Parathyroid adenoma (tissue), 2 donors: ENCODE measurements at regions not wholly inside any gene's neighbourhood (a gene's known extent, or its start where the extent isn't known, plus 50 kb on each side); places are given as distances from the start of the nearest gene placed in this dataset.
"Not testable (repeated sequence)": the region's sequence is repeated elsewhere in the genome, so short reads cannot be mapped to it uniquely, and the experiment has no call there.

Experiments used
- H2AFZ ChIP-seq: fragments of 300-600 bp; sonication (generic); one replicate; pipeline ENCODE4 v1.7.0; 2017; ENCODE audit warnings: antibody characterized with exemption, mild to moderate bottlenecking
- H3K27ac ChIP-seq: fragments of 300-600 bp; sonication (generic); one replicate; pipeline ENCODE4 v1.7.0; 2017
- H3K27me3 ChIP-seq: fragments of 300-600 bp; sonication (generic); one replicate; pipeline ENCODE4 v1.7.0; 2017; ENCODE audit warnings: low read length; ENCODE audit not compliant: control insufficient read depth, insufficient read depth
- H3K36me3 ChIP-seq: fragments of 300-600 bp; sonication (generic); one replicate; pipeline ENCODE4 v1.7.0; 2017; ENCODE audit warnings: low read length; ENCODE audit not compliant: control insufficient read depth, insufficient read depth
- H3K4me1 ChIP-seq: fragments of 300-600 bp; sonication (generic); one replicate; pipeline ENCODE4 v1.7.0; 2017; ENCODE audit warnings: control low read depth
- H3K4me2 ChIP-seq: fragments of 300-600 bp; sonication (generic); one replicate; pipeline ENCODE4 v1.7.0; 2017; ENCODE audit warnings: low read length
- H3K4me3 ChIP-seq: fragments of 300-600 bp; sonication (generic); one replicate; pipeline ENCODE4 v1.7.0; 2017; ENCODE audit warnings: low read depth, low read length
- H3K79me2 ChIP-seq: fragments of 300-600 bp; sonication (generic); one replicate; pipeline ENCODE4 v1.7.0; 2017; ENCODE audit warnings: control low read depth
- H3K9ac ChIP-seq: fragments of 300-600 bp; sonication (generic); one replicate; pipeline ENCODE4 v1.7.0; 2017; ENCODE audit warnings: mild to moderate bottlenecking
- H3K9me3 ChIP-seq: fragments of 300-600 bp; sonication (generic); one replicate; pipeline ENCODE4 v1.7.0; 2017; ENCODE audit warnings: low read length; ENCODE audit not compliant: control insufficient read depth
- TF ChIP-seq, protein P1 (sequence below): fragments of 300-600 bp; sonication (generic); IDR thresholded peaks from one replicate; pipeline ENCODE4 v1.7.0; 2017; ENCODE audit warnings: antibody characterized with exemption, mild to moderate bottlenecking
- donor health status: primary hyperparathyroidism.

DNA sequence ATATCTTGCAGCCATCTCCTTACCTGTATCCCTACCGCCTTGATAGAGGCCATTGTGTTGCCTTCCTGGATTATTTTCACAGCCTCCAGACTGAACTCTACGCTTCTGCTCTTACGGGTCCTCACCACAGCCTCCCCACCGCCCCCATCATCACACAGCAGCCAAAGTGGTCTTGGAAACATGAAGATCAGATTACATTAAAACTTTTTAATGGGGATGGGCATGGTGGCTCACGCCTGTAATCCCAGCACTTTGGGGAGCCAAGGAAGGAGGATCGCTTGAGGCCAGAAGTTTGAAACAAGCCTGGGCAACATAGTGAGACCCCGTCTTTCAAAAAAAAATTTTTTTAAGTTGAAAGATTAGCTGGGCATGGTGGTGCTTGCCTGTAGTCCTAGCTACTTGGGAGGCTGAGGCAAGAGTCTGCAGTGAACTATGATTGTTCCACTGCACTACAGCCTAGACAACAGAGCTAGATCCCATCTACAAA lies 150.5 kb downstream of the NPIPB5 start:
- no peaks in the 10 kb centered on the region for H3K9me3 ChIP-seq
- no peak overlapping the region for H2AFZ ChIP-seq
- H3K4me2 ChIP-seq = no peak overlapping the region
- H3K4me1 ChIP-seq = no peaks in the 10 kb centered on the region
- no peak overlapping the region for H3K27ac ChIP-seq
- no peak overlapping the region for H3K4me3 ChIP-seq
- TF ChIP-seq, protein P1, sequence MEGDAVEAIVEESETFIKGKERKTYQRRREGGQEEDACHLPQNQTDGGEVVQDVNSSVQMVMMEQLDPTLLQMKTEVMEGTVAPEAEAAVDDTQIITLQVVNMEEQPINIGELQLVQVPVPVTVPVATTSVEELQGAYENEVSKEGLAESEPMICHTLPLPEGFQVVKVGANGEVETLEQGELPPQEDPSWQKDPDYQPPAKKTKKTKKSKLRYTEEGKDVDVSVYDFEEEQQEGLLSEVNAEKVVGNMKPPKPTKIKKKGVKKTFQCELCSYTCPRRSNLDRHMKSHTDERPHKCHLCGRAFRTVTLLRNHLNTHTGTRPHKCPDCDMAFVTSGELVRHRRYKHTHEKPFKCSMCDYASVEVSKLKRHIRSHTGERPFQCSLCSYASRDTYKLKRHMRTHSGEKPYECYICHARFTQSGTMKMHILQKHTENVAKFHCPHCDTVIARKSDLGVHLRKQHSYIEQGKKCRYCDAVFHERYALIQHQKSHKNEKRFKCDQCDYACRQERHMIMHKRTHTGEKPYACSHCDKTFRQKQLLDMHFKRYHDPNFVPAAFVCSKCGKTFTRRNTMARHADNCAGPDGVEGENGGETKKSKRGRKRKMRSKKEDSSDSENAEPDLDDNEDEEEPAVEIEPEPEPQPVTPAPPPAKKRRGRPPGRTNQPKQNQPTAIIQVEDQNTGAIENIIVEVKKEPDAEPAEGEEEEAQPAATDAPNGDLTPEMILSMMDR = no peak
- H3K36me3 ChIP-seq = no peaks in the 10 kb centered on the region
- H3K27me3 ChIP-seq = no peaks in the 10 kb centered on the region
- no peak overlapping the region for H3K9ac ChIP-seq
- no peaks in the 10 kb centered on the region for H3K79me2 ChIP-seq

DNA sequence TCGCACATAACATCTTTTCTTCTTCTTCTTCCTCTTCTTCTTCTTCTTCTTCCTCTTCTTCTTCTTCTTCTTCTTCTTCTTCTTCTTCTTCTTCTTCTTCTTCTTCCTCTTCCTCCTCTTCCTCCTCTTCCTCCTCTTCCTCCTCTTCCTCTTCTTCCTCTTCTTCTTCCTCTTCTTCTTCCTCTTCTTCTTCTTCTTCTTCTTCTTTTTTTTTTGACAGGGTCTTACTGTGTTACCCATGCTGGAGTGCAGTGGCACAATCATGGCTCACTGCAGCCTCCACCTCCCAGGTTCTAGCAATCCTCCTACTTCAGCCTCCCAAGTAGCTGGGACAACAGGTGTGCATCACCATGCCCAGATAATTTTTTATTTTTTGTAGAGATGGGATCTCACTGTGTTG lies 151.0 kb upstream of the HS3ST2 start:
- H3K9me3 ChIP-seq, H3K79me2 ChIP-seq, H2AFZ ChIP-seq, H3K36me3 ChIP-seq, H3K27me3 ChIP-seq, H3K4me2 ChIP-seq, H3K27ac ChIP-seq, H3K9ac ChIP-seq, H3K4me1 ChIP-seq, H3K4me3 ChIP-seq: not testable (repeated sequence)

DNA sequence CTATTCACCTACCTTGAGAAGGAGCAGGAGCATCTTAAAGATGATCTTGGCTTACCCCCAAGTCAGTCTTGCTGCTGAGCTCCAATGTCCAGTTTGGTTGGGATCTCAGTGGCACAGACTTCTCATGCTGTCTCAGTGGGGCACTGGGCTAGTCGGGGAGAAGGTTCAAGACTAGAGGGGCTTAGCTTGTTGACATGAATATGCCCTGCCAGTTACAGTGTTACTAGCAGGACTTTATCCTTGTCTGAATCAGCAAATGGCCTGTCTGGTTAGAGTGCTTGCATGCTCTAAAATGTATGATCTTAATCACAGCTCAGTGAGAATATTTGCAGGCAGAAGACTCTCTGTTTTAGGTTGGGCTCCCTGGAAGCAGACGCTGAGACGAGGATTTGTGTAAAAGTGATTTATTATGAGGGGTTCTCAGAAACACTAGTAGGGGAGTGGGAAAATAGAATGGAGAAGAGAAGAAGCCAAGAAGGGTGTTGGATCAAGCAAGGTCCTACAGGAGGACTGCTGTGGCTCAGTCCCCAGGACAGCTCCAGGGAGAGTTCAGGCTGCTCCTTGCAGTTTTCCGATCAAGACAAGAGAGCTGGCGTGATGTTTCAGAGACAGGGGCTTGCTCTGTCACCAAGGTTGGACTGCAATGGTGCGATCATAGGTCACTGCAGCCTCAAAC lies 150.4 kb upstream of the HS3ST2 start:
- no peak overlapping the region for H3K27ac ChIP-seq
- H3K27me3 ChIP-seq = no peaks in the 10 kb centered on the region
- H3K36me3 ChIP-seq = no peaks in the 10 kb centered on the region
- TF ChIP-seq, protein P1 = no peak
- no peaks in the 10 kb centered on the region for H3K9me3 ChIP-seq
- no peak overlapping the region for H3K9ac ChIP-seq
- H3K79me2 ChIP-seq = no peaks in the 10 kb centered on the region
- no peak overlapping the region for H3K4me3 ChIP-seq
- H3K4me2 ChIP-seq = no peak overlapping the region
- peak overlapping the region; percentile 4 for H2AFZ ChIP-seq
- H3K4me1 ChIP-seq = no peaks in the 10 kb centered on the region

DNA sequence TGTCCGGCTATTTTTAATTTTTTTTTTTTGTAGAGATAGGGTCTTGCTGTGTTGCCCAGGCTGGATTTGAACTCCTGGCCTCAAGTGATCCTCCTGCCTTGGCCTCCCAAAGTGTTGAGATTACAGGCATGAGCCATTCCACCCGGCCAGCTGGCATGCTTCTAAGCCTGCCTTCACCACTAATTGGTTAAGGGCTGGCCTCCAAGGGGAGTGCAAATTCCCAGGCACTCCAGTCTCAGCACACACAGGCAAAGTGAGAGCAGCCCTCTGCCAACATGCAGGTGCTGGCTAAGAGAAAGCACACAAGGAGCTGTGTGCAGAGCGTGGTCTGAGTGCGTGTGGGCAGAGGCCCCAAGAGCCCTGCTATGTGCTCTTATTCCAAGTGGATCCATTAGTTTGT lies 149.8 kb upstream of the HS3ST2 start:
- H2AFZ ChIP-seq = no peak overlapping the region
- TF ChIP-seq, protein P1 = no peak
- no peak overlapping the region for H3K27ac ChIP-seq
- H3K9me3 ChIP-seq = no peaks in the 10 kb centered on the region
- H3K36me3 ChIP-seq = no peaks in the 10 kb centered on the region
- no peaks in the 10 kb centered on the region for H3K79me2 ChIP-seq
- H3K4me1 ChIP-seq = no peaks in the 10 kb centered on the region
- no peak overlapping the region for H3K9ac ChIP-seq
- no peak overlapping the region for H3K4me3 ChIP-seq
- no peaks in the 10 kb centered on the region for H3K27me3 ChIP-seq
- no peak overlapping the region for H3K4me2 ChIP-seq

DNA sequence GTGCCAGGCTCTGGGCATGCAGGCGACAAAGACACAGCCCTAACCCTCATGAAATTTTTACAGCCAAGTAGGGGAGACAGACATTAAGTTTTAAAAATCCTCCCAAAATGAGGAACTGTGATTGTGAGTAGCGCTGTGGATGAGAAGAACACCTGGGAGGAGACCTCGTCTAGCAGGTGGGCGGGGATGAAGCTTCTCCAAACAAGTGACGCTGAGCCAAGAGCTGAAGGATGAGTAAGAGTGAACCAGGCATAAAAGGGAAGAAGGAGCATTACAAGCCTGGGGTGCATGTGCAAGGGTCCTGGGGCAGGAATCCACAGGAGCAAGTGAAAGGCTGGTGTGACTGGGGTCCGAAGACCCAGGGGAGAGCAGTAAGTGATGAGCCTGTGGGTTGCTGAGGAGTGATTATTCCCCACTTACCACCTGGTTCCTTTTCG lies 149.4 kb upstream of the HS3ST2 start:
- Histone ChIP-seq H3K79me2 (no peaks in the 10 kb centered on the region), H3K4me2 (no peak overlapping the region), H3K9me3 (no peaks in the 10 kb centered on the region), H3K4me1 (no peaks in the 10 kb centered on the region), H3K27ac (no peak overlapping the region), H3K4me3 (no peak overlapping the region), H3K36me3 (no peaks in the 10 kb centered on the region), H3K27me3 (no peaks in the 10 kb centered on the region), H2AFZ (no peak overlapping the region), H3K9ac (no peak overlapping the region)
- TF ChIP-seq, protein P1 = no peak
